Hepatocyte (in vitro differentiated cells): ENCODE measurements at regions not wholly inside any gene's neighbourhood (a gene's known extent, or its start where the extent isn't known, plus 50 kb on each side); places are given as distances from the start of the nearest gene placed in this dataset.

ENCODE experiments used
- DNase-seq: peaks from one replicate; pipeline ENCODE4 v3.0.0-alpha.2; 2016; ENCODE audit warnings: low spot score
- H2AFZ ChIP-seq: fragments of 200-600 bp; sonication (generic); 2 replicates; pipeline ENCODE4 v1.6.0; 2016; ENCODE audit warnings: antibody characterized with exemption, mild to moderate bottlenecking
- H3K27ac ChIP-seq: fragments of 200-600 bp; sonication (generic); 2 replicates; pipeline ENCODE4 v1.5.1; 2016; ENCODE audit warnings: mild to moderate bottlenecking
- H3K27me3 ChIP-seq: fragments of 200-600 bp; sonication (generic); 2 replicates; pipeline ENCODE4 v1.6.1; 2016
- H3K36me3 ChIP-seq: fragments of 200-600 bp; sonication (generic); replicated peaks from 2 replicates; pipeline ENCODE4 v1.5.1; 2016; ENCODE audit warnings: low read depth; ENCODE audit not compliant: insufficient read depth
- H3K4me1 ChIP-seq: fragments of 200-600 bp; sonication (generic); 2 replicates; pipeline ENCODE4 v1.5.1; 2016; ENCODE audit warnings: mild to moderate bottlenecking, moderate library complexity; ENCODE audit not compliant: insufficient read depth
- H3K4me2 ChIP-seq: fragments of 200-600 bp; sonication (generic); 2 replicates; pipeline ENCODE4 v1.6.0; 2016
- H3K4me3 ChIP-seq: fragments of 200-600 bp; sonication (generic); 2 replicates; pipeline ENCODE4 v1.5.1; 2016; ENCODE audit warnings: mild to moderate bottlenecking
- H3K79me2 ChIP-seq: fragments of 200-600 bp; sonication (generic); 2 replicates; pipeline ENCODE4 v1.6.0; 2017; ENCODE audit warnings: mild to moderate bottlenecking
- H3K9me2 ChIP-seq: fragments of 200-600 bp; sonication (generic); replicated peaks from 2 replicates; pipeline ENCODE4 v1.6.0; 2017; ENCODE audit warnings: mild to moderate bottlenecking; ENCODE audit not compliant: insufficient read depth
- H3K9me3 ChIP-seq: fragments of 200-600 bp; sonication (generic); 2 replicates; pipeline ENCODE4 v1.5.1; 2016; ENCODE audit warnings: low read depth, mild to moderate bottlenecking
- H4K20me1 ChIP-seq: fragments of 200-600 bp; sonication (generic); 2 replicates; pipeline ENCODE4 v1.6.0; 2016; ENCODE audit warnings: mild to moderate bottlenecking; ENCODE audit not compliant: insufficient read depth, poor library complexity, severe bottlenecking
- CTCF ChIP-seq: fragments of 200-600 bp; sonication (generic); IDR thresholded peaks from 2 replicates; pipeline ENCODE4 v1.5.1; 2016; ENCODE audit warnings: antibody characterized with exemption, mild to moderate bottlenecking; ENCODE audit not compliant: poor library complexity
- EZH2 ChIP-seq: fragments of 200-600 bp; sonication (generic); IDR thresholded peaks from 2 replicates; pipeline ENCODE4 v1.6.1; 2016; ENCODE audit warnings: antibody characterized with exemption, mild to moderate bottlenecking, borderline replicate concordance
- EZH2phosphoT487 ChIP-seq: fragments of 200-600 bp; sonication (generic); IDR thresholded peaks from one replicate; pipeline ENCODE4 v1.6.1; 2018; ENCODE audit warnings: antibody characterized with exemption, mild to moderate bottlenecking, low read depth, moderate library complexity; ENCODE audit not compliant: unreplicated experiment, severe bottlenecking
- WGBS: methylation state at CpG from one replicate; pipeline ENCODE4 v1.1.6; 2016; ENCODE audit warnings: low lambda C conversion rate; ENCODE audit errors: missing lambda C conversion rate; 5-methylcytosine and 5-hydroxymethylcytosine counted together

- H3K9me2 ChIP-seq = no peaks in the 10 kb centered on the region
- H4K20me1 ChIP-seq = no peaks in the 10 kb centered on the region
- no peaks in the 10 kb centered on the region for H3K36me3 ChIP-seq
- H3K79me2 ChIP-seq = no peaks in the 10 kb centered on the region
- H3K4me3 ChIP-seq = no peak overlapping the region
- no peaks in the 10 kb centered on the region for H3K9me3 ChIP-seq
- no peak overlapping the region for H2AFZ ChIP-seq
- WGBS = 49% methylated on average over 3 of the region's 3 CpGs
- H3K27ac ChIP-seq = no peak overlapping the region
- H3K4me1 ChIP-seq = no peaks in the 10 kb centered on the region
- no peak overlapping the region for H3K4me2 ChIP-seq
- H3K27me3 ChIP-seq = no peaks in the 10 kb centered on the region
- TF ChIP-seq EZH2phosphoT487 = no peak
- TF ChIP-seq CTCF = no peak
- TF ChIP-seq EZH2 = no peak
- DNase-seq = no peak
These were observed 850.9 kb downstream of the TFAP2A start for GRCh38 chr6:9564021-9564420.

- Histone ChIP-seq H3K9me3 (no peaks in the 10 kb centered on the region), H3K36me3 (no peaks in the 10 kb centered on the region), H3K27me3 (no peaks in the 10 kb centered on the region), H4K20me1 (no peaks in the 10 kb centered on the region), H2AFZ (no peak overlapping the region), H3K4me1 (no peaks in the 10 kb centered on the region), H3K4me3 (no peak overlapping the region), H3K79me2 (no peaks in the 10 kb centered on the region), H3K9me2 (no peaks in the 10 kb centered on the region), H3K4me2 (no peak overlapping the region), H3K27ac (no peak overlapping the region)
- DNase-seq = no peak
- TF ChIP-seq EZH2phosphoT487 (no peak), CTCF (no peak), EZH2 (no peak)
- 96% methylated on average over 1 of the region's 1 CpG for WGBS
These were observed 851.3 kb downstream of the TFAP2A start for GRCh38 chr6:9563568-9563967.

GRCh38 chr6:9554806-9555205 lies 860.1 kb downstream of the TFAP2A start:
- TF ChIP-seq EZH2phosphoT487 = no peak
- no peak for TF ChIP-seq CTCF
- TF ChIP-seq EZH2 = no peak
- H3K27ac ChIP-seq = no peak overlapping the region
- H2AFZ ChIP-seq = no peak overlapping the region
- H3K9me2 ChIP-seq = no peaks in the 10 kb centered on the region
- no peaks in the 10 kb centered on the region for H3K9me3 ChIP-seq
- H4K20me1 ChIP-seq = no peaks in the 10 kb centered on the region
- no peaks in the 10 kb centered on the region for H3K27me3 ChIP-seq
- no peaks in the 10 kb centered on the region for H3K4me1 ChIP-seq
- H3K79me2 ChIP-seq = no peaks in the 10 kb centered on the region
- H3K36me3 ChIP-seq = no peaks in the 10 kb centered on the region
- no peak for DNase-seq
- H3K4me3 ChIP-seq = no peak overlapping the region
- no peak overlapping the region for H3K4me2 ChIP-seq

- no peak for DNase-seq
- H3K9me2 ChIP-seq = no peaks in the 10 kb centered on the region
- no peak overlapping the region for H3K4me3 ChIP-seq
- H3K4me1 ChIP-seq = no peaks in the 10 kb centered on the region
- no peaks in the 10 kb centered on the region for H3K27me3 ChIP-seq
- TF ChIP-seq EZH2 = no peak
- no peak for TF ChIP-seq EZH2phosphoT487
- no peak for TF ChIP-seq CTCF
- no peaks in the 10 kb centered on the region for H4K20me1 ChIP-seq
- H3K9me3 ChIP-seq = no peaks in the 10 kb centered on the region
- no peak overlapping the region for H3K27ac ChIP-seq
- no peaks in the 10 kb centered on the region for H3K36me3 ChIP-seq
- no peak overlapping the region for H2AFZ ChIP-seq
- H3K4me2 ChIP-seq = no peak overlapping the region
- 63% methylated on average over 1 of the region's 1 CpG for WGBS
- H3K79me2 ChIP-seq = no peaks in the 10 kb centered on the region
These were observed 860.6 kb downstream of the TFAP2A start for GRCh38 chr6:9554323-9554722.
